ENCODE measurements at regions not wholly inside any gene's neighbourhood (a gene's known extent, or its start where the extent isn't known, plus 50 kb on each side); places are given as distances from the start of the nearest gene placed in this dataset.
"Not testable (repeated sequence)": the region's sequence is repeated elsewhere in the genome, so short reads cannot be mapped to it uniquely, and the experiment has no call there.

DNA sequence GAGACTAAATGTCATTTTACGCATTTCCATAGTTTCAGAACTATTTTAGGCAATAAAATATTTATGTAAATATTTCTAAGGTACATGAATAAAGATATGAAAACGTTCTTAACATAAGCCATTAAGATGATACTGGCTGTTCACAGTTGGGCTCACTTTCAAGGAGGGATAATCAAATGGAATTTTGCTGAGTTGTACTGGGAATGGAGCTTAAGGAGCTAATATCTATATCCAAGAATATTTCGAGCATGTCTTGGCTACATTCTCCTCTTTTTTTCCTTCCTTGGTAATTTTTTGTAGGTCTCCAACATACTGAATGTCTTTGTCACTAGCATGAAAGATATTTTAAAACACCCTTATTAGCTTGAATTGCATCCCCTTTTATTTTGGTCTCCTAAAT is 383.4 kb downstream of the RAP2B start:
- no peak for TF ChIP-seq CTCF (IDR thresholded peaks at IDR 0.05)
- Histone ChIP-seq H3K27me3 (ENCODE audit: control insufficient read depth, insufficient read depth, low read length) (no peaks in the 10 kb centered on the region), H3K4me1 (no peaks in the 10 kb centered on the region)

DNA sequence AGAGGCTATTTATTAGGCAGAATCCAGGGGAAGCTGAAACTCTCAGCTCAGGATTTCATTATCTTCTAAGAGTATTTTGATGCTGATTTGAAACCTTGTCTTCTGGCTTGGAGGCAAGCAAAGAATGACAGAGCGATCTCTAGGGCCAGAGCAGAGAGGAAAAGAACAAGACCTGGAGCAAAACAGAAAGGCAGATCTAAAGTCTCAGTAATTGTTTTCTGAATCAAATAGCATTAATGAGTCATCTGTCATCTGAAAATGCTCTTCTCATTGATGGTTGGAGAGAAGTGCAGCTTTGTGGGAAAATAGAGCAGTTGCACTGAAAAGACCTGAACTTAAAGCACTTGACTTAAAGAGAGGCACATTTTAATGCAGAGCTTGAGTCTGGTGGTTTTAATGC is 385.9 kb downstream of the RAP2B start:
- no peaks in the 10 kb centered on the region for H3K9me3 ChIP-seq (ENCODE audit: control insufficient read depth, low read length)
- TF ChIP-seq CTCF (IDR thresholded peaks at IDR 0.05) = no peak
- H3K9ac ChIP-seq = no peak overlapping the region
- H3K4me1 ChIP-seq = no peaks in the 10 kb centered on the region
- H3K4me2 ChIP-seq (ENCODE audit: low read length) = no peak overlapping the region
- no peak overlapping the region for H3K4me3 ChIP-seq (ENCODE audit: low read depth, low read length)
- no peaks in the 10 kb centered on the region for H3K27me3 ChIP-seq (ENCODE audit: control insufficient read depth, insufficient read depth, low read length)
- no peaks in the 10 kb centered on the region for H3K36me3 ChIP-seq (ENCODE audit: control insufficient read depth, insufficient read depth, low read length)
- no peaks in the 10 kb centered on the region for H3K79me2 ChIP-seq
- H2AFZ ChIP-seq = no peak overlapping the region
- H3K27ac ChIP-seq = no peak overlapping the region

More for the DNA sequence above, 383.4 kb downstream of the RAP2B start:
- no peak overlapping the region for H3K4me2 ChIP-seq (ENCODE audit: low read length)
- no peaks in the 10 kb centered on the region for H3K79me2 ChIP-seq
- no peak overlapping the region for H3K4me3 ChIP-seq (ENCODE audit: low read depth, low read length)
- H3K9ac ChIP-seq = no peak overlapping the region
- H3K9me3 ChIP-seq (ENCODE audit: control insufficient read depth, low read length) = no peaks in the 10 kb centered on the region
- H3K27ac ChIP-seq = no peak overlapping the region
- no peaks in the 10 kb centered on the region for H3K36me3 ChIP-seq (ENCODE audit: control insufficient read depth, insufficient read depth, low read length)
- H2AFZ ChIP-seq = no peak overlapping the region

DNA sequence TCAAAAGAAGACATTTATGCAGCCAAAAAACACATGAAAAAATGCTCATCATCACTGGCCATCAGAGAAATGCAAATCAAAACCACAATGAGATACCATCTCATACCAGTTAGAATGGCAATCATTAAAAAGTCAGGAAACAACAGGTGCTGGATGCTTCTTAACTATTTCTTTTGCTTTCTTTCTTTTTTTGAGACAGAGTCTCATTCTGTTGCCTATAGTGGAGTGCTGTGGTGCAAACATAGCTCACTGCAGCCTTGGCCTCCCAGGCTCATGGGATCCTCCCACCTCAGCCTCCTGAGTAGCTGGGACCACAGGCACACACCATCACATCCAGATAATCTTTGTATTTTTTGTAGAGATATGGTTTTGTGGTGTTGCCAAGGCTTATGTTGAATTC is 387.7 kb downstream of the RAP2B start:
- H3K36me3 ChIP-seq (ENCODE audit: control insufficient read depth, insufficient read depth, low read length); H3K4me1 ChIP-seq; H3K4me2 ChIP-seq (ENCODE audit: low read length); H3K27ac ChIP-seq; H3K79me2 ChIP-seq; H3K9me3 ChIP-seq (ENCODE audit: control insufficient read depth, low read length); H2AFZ ChIP-seq; H3K27me3 ChIP-seq (ENCODE audit: control insufficient read depth, insufficient read depth, low read length); H3K4me3 ChIP-seq (ENCODE audit: low read depth, low read length); H3K9ac ChIP-seq: not testable (repeated sequence)

DNA sequence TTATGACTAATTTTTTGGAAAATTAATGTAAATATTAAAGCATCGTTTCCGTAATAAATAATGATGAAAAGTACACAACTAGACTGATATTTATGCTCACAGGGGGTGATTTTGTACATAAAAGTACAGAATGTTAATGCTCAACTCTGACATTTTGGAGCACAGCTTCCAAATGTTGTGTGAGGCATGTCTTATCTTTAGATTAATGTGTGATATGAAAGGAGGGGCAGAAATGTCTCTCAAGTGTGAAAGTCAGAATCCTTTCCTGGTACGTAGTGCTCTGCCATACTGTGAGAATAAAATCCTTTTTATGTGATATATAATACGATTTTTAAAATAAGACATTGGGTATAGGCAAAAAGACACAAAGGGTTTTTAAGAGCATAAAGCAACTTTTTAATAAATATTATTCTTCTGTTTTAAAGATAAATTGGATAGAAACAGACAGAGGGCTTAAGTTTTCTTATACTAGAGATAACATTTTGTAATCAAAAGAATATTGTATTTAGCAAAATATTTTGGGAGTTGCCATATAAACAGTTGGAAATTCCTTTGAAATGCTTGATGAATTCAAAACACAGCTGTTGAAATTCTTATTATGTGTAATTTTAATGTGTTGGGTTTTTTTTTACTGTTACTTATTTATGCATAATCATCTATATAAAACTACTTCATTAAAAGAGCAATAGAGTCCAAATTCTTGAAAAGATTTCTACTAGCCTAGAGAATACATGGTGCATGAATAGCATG is 389.7 kb downstream of the RAP2B start:
- Histone ChIP-seq H2AFZ (no peak overlapping the region), H3K4me3 (ENCODE audit: low read depth, low read length) (no peak overlapping the region), H3K27me3 (ENCODE audit: control insufficient read depth, insufficient read depth, low read length) (no peaks in the 10 kb centered on the region), H3K27ac (no peak overlapping the region), H3K36me3 (ENCODE audit: control insufficient read depth, insufficient read depth, low read length) (no peaks in the 10 kb centered on the region), H3K4me2 (ENCODE audit: low read length) (no peak overlapping the region), H3K4me1 (no peaks in the 10 kb centered on the region), H3K9ac (no peak overlapping the region), H3K9me3 (ENCODE audit: control insufficient read depth, low read length) (no peaks in the 10 kb centered on the region), H3K79me2 (no peaks in the 10 kb centered on the region)
- no peak for TF ChIP-seq CTCF (IDR thresholded peaks at IDR 0.05)

GRCh38 chr3:153552887-153553604 is 391.0 kb downstream of the RAP2B start:
- no peak overlapping the region for H3K9ac ChIP-seq
- H3K36me3 ChIP-seq (ENCODE audit: control insufficient read depth, insufficient read depth, low read length) = no peaks in the 10 kb centered on the region
- TF ChIP-seq CTCF (IDR thresholded peaks at IDR 0.05) = no peak
- H2AFZ ChIP-seq = no peak overlapping the region
- H3K9me3 ChIP-seq (ENCODE audit: control insufficient read depth, low read length) = no peaks in the 10 kb centered on the region
- H3K27me3 ChIP-seq (ENCODE audit: control insufficient read depth, insufficient read depth, low read length) = no peaks in the 10 kb centered on the region
- no peak overlapping the region for H3K4me2 ChIP-seq (ENCODE audit: low read length)
- no peak overlapping the region for H3K4me3 ChIP-seq (ENCODE audit: low read depth, low read length)
- H3K79me2 ChIP-seq = no peaks in the 10 kb centered on the region
- H3K4me1 ChIP-seq = no peaks in the 10 kb centered on the region
- no peak overlapping the region for H3K27ac ChIP-seq

Data from parathyroid adenoma (tissue), 2 donors.